Hematopoietic multipotent progenitor cell treated with erythropoietin and hydrocortisone succinate and interleukin-3 and kit ligand, for 15 days (in vitro differentiated cells): ENCODE measurements at regions not wholly inside any gene's neighbourhood (a gene's known extent, or its start where the extent isn't known, plus 50 kb on each side); places are given as distances from the start of the nearest gene placed in this dataset.

Experiments
- DNase-seq: peaks from one replicate; pipeline ENCODE4 v3.0.0-alpha.2; 2015; ENCODE audit warnings: low spot score

GRCh38 chr13:105787632-105788031 is 747.8 kb downstream of the EFNB2 start:
- DNase-seq = no peak

GRCh38 chr13:105785436-105785835 is 750.0 kb downstream of the EFNB2 start:
- no peak for DNase-seq

GRCh38 chr13:105783261-105783660 is 752.2 kb downstream of the EFNB2 start:
- no peak for DNase-seq

- DNase-seq = no peak
Measured at GRCh38 chr13:105778196-105778595, 757.3 kb downstream of the EFNB2 start.

GRCh38 chr13:105774739-105775460 is 760.6 kb downstream of the EFNB2 start:
- DNase-seq = no peak

- no peak for DNase-seq
Measured at GRCh38 chr13:105773863-105774538, 761.5 kb downstream of the EFNB2 start.

GRCh38 chr13:105773241-105773640 is 762.2 kb downstream of the EFNB2 start:
- no peak for DNase-seq

- DNase-seq = no peak
Measured at GRCh38 chr13:105764486-105764885, 771.0 kb downstream of the EFNB2 start.

GRCh38 chr13:105763851-105764250 is 771.6 kb downstream of the EFNB2 start:
- DNase-seq = no peak

GRCh38 chr13:105762096-105762495 is 773.4 kb downstream of the EFNB2 start:
- DNase-seq = no peak

GRCh38 chr13:105758918-105759860 is 776.3 kb downstream of the EFNB2 start:
- DNase-seq = no peak

- no peak for DNase-seq
Measured at GRCh38 chr13:105740739-105741138, 794.7 kb downstream of the EFNB2 start.

- DNase-seq = no peak
Measured at GRCh38 chr13:105737688-105738087, 797.8 kb downstream of the EFNB2 start.

- no peak for DNase-seq
Measured at GRCh38 chr13:105735281-105735680, 800.2 kb downstream of the EFNB2 start.

- no peak for DNase-seq
Measured at GRCh38 chr13:105732806-105733529, 802.5 kb downstream of the EFNB2 start.

- DNase-seq = no peak
Measured at GRCh38 chr13:105725887-105726286, 809.6 kb downstream of the EFNB2 start.

GRCh38 chr13:105721016-105721415 is 814.4 kb downstream of the EFNB2 start:
- no peak for DNase-seq

GRCh38 chr13:105719859-105720258 is 815.6 kb downstream of the EFNB2 start:
- no peak for DNase-seq

- no peak for DNase-seq
Measured at GRCh38 chr13:105709181-105709580, 826.3 kb downstream of the EFNB2 start.

GRCh38 chr13:105703843-105704242 is 831.6 kb downstream of the EFNB2 start:
- DNase-seq = no peak

- no peak for DNase-seq
Measured at GRCh38 chr13:105702441-105702840, 833.0 kb downstream of the EFNB2 start.

- no peak for DNase-seq
Measured at GRCh38 chr13:105692769-105693168, 842.7 kb downstream of the EFNB2 start.
